T47D (cell line): ENCODE measurements at regions not wholly inside any gene's neighbourhood (a gene's known extent, or its start where the extent isn't known, plus 50 kb on each side); places are given as distances from the start of the nearest gene placed in this dataset.

Source experiments
- DNase-seq, 2 experiments: peaks; one replicate each; pipeline versions ENCODE4 v3.0.0 to v3.0.0-alpha.2; 2011 to 2012; ENCODE audit warnings: low read depth in 1 of 2, low spot score in 1 of 2
- JUND ChIP-seq: IDR thresholded peaks from 2 replicates; pipeline ENCODE4 v1.6.1; 2012; ENCODE audit warnings: low read depth
- in situ Hi-C: cut with HindIII; loops from 2 replicates; pipeline ENCODE4 v1.10.0; 2016; ENCODE audit warnings: low sequenced_read_pairs, low pct_unique_long_range_greater_than_20kb

- no peak for TF ChIP-seq JUND
- in situ Hi-C loops = no loop called here
- DNase-seq = peak in 1 of 2 experiments; percentile 6
Measured at GRCh38 chr12:88924162-88924561, 343.9 kb upstream of the KITLG start.

- no peak for TF ChIP-seq JUND
- in situ Hi-C loops = no loop called here
Measured at GRCh38 chr12:88923631-88924030, 343.4 kb upstream of the KITLG start.

GRCh38 chr12:88922816-88923215 lies 342.5 kb upstream of the KITLG start:
- no peak for TF ChIP-seq JUND
- in situ Hi-C loops = no loop called here
- no peak for DNase-seq

More at GRCh38 chr12:88923631-88924030, 343.4 kb upstream of the KITLG start:
- no peak for DNase-seq

GRCh38 chr12:88921890-88922532 lies 341.7 kb upstream of the KITLG start:
- no peak for DNase-seq
- in situ Hi-C loops = no loop called here
- no peak for TF ChIP-seq JUND

- DNase-seq = no peak
- in situ Hi-C loops = no loop called here
- no peak for TF ChIP-seq JUND
Measured at GRCh38 chr12:88921434-88921833, 341.2 kb upstream of the KITLG start.

- in situ Hi-C loops = no loop called here
- DNase-seq = no peak
- TF ChIP-seq JUND = no peak
Measured at GRCh38 chr12:88918161-88918560, 337.9 kb upstream of the KITLG start.

- in situ Hi-C loops = no loop called here
- no peak for TF ChIP-seq JUND
- no peak for DNase-seq
Measured at GRCh38 chr12:88914967-88915366, 334.7 kb upstream of the KITLG start.

GRCh38 chr12:88909510-88909909 lies 329.2 kb upstream of the KITLG start:
- DNase-seq = no peak
- no peak for TF ChIP-seq JUND
- in situ Hi-C loops = no loop called here

- TF ChIP-seq JUND = no peak
- in situ Hi-C loops = no loop called here
- no peak for DNase-seq
Measured at GRCh38 chr12:88908345-88908744, 328.1 kb upstream of the KITLG start.

GRCh38 chr12:88904705-88905104 lies 324.4 kb upstream of the KITLG start:
- in situ Hi-C loops = no loop called here
- no peak for TF ChIP-seq JUND

GRCh38 chr12:88903333-88903732 lies 323.1 kb upstream of the KITLG start:
- in situ Hi-C loops = no loop called here
- TF ChIP-seq JUND = no peak
- DNase-seq = no peak

More at GRCh38 chr12:88904705-88905104, 324.4 kb upstream of the KITLG start:
- DNase-seq = peak in 1 of 2 experiments; percentile 52

GRCh38 chr12:88897723-88898122 lies 317.5 kb upstream of the KITLG start:
- no peak for TF ChIP-seq JUND
- in situ Hi-C loops = no loop called here
- DNase-seq = no peak

GRCh38 chr12:88896958-88897357 lies 316.7 kb upstream of the KITLG start:
- TF ChIP-seq JUND = no peak
- in situ Hi-C loops = no loop called here
- no peak for DNase-seq

- no peak for DNase-seq
- in situ Hi-C loops = no loop called here
- no peak for TF ChIP-seq JUND
Measured at GRCh38 chr12:88895634-88896033, 315.4 kb upstream of the KITLG start.
